Stomach (tissue), 4 donors: ENCODE measurements at regions not wholly inside any gene's neighbourhood (a gene's known extent, or its start where the extent isn't known, plus 50 kb on each side); places are given as distances from the start of the nearest gene placed in this dataset.

Experiments used
- POLR2A ChIP-seq, 4 donors: fragments of 450-650 bp; IDR thresholded peaks; one replicate each; pipeline ENCODE4 v1.6.1; 2016; ENCODE audit warnings: antibody characterized with exemption in 4 of 4, control low read depth in 2 of 4, mild to moderate bottlenecking in 1 of 4, moderate library complexity in 1 of 4
- POLR2AphosphoS5 ChIP-seq, 3 donors: sonication (generic); formaldehyde crosslinking; IDR thresholded peaks; one replicate each; pipeline ENCODE4 v1.6.1; 2016; ENCODE audit warnings: antibody characterized with exemption in 3 of 3

- TF ChIP-seq POLR2A (IDR thresholded peaks at IDR 0.05), result no peak
- TF ChIP-seq POLR2AphosphoS5 (IDR thresholded peaks at IDR 0.05), result no peak
Observed at GRCh38 chr21:17139696-17140095, 373.1 kb upstream of the CXADR start.
